K562 (cell line): ENCODE measurements at regions not wholly inside any gene's neighbourhood (a gene's known extent, or its start where the extent isn't known, plus 50 kb on each side); places are given as distances from the start of the nearest gene placed in this dataset.

Source experiments
- ATAC-seq: fragments of 200-7000 bp; cut with Tn5 transposase; 3 replicates; pipeline ENCODE4 v1.9.1; 2020; ENCODE audit warnings: moderate library complexity
- BruUV-seq: library from RNA; stranded (reverse); fragments of 400-500 nt; replicated peaks from 2 replicates; lab custom pipeline; 2021; lab: Mats Ljungman, UMichigan
- CTCF ChIA-PET: fragments of 300-600 bp; formaldehyde crosslinking; extraction: SDS; loops from one replicate; lab custom pipeline; 2021; ENCODE audit warnings: low intra/inter-chr PET ratio; lab: Yijun Ruan, JAX
- POLR2A ChIA-PET: fragments of 300-600, 350-650 bp; sonication (Branson Sonifier 250); formaldehyde crosslinking; extraction: SDS; loops from one replicate; lab custom pipeline; 2021; ENCODE audit warnings: antibody characterized with exemption, inconsistent platforms; lab: Yijun Ruan, JAX
- DNase-seq, 4 experiments: peaks; one replicate each; pipeline versions ENCODE4 v3.0.0 to v3.0.0-alpha.2; 2011 to 2018; ENCODE audit warnings: low spot score in 3 of 4, mixed read lengths in 3 of 4; ENCODE audit errors: extremely low read depth in 1 of 4
- FAIRE-seq: peaks from 2 replicates; lab custom pipeline; 2011; peaks lifted over from hg19 to GRCh38; lab: Jason Lieb, UNC
- H2AFZ ChIP-seq: 2 replicates; pipeline ENCODE4 v1.6.0; 2011; ENCODE audit warnings: low read depth, low read length, control low read depth, inconsistent platforms
- H3K27ac ChIP-seq: fragments of 200-600 bp; 3 replicates; pipeline ENCODE4 v1.8.0; 2011; ENCODE audit warnings: low read depth, mild to moderate bottlenecking, control low read depth, inconsistent platforms, low read length, moderate library complexity, mixed read lengths; ENCODE audit errors: extremely low read depth
- H3K27me3 ChIP-seq, 2 experiments: fragments of 300-600 bp in 1 of 2; 2 replicates in 1 of 2; 3 replicates in 1 of 2; pipeline versions ENCODE4 v1.6.0 to v1.8.0; 2011; ENCODE audit warnings: inconsistent platforms in 2 of 2, low read length in 2 of 2, mild to moderate bottlenecking in 1 of 2, mixed read lengths in 1 of 2, moderate library complexity in 1 of 2; ENCODE audit not compliant: control insufficient read depth in 2 of 2, insufficient read depth in 2 of 2
- H3K36me3 ChIP-seq: fragments of 300-600 bp; 3 replicates; pipeline ENCODE4 v1.8.0; 2011; ENCODE audit warnings: mild to moderate bottlenecking, low read length, inconsistent platforms; ENCODE audit not compliant: control insufficient read depth, insufficient read depth
- H3K4me1 ChIP-seq, 2 experiments: fragments of 200-600 bp in 1 of 2; replicated peaks in 1 of 2; 2 replicates in 1 of 2; 3 replicates in 1 of 2; pipeline versions ENCODE4 v1.5.1 to v1.8.0; 2011; ENCODE audit warnings: inconsistent platforms in 2 of 2, low read length in 2 of 2, mild to moderate bottlenecking in 1 of 2, mixed read lengths in 1 of 2, moderate library complexity in 1 of 2; ENCODE audit not compliant: control insufficient read depth in 2 of 2, insufficient read depth in 2 of 2
- H3K4me2 ChIP-seq: 2 replicates; pipeline ENCODE4 v1.6.1; 2011; ENCODE audit warnings: low read length, control low read depth, inconsistent platforms, mixed read lengths; ENCODE audit not compliant: insufficient read depth
- H3K4me3 ChIP-seq: fragments of 200-600 bp; sonication (generic), shearing (Covaris generic); 2 replicates; pipeline ENCODE4 v1.5.1; 2016; ENCODE audit warnings: control low read depth, inconsistent platforms
- H3K79me2 ChIP-seq: fragments of 200-600 bp; 3 replicates; pipeline ENCODE4 v1.8.0; 2011; ENCODE audit warnings: low read length, inconsistent platforms; ENCODE audit not compliant: control insufficient read depth, insufficient read depth
- H3K9ac ChIP-seq, 2 experiments: 2 replicates each; pipeline versions ENCODE4 v1.6.0 to v1.6.1; 2011; ENCODE audit warnings: low read depth in 2 of 2, low read length in 2 of 2, control low read depth in 1 of 2, inconsistent platforms in 1 of 2, mild to moderate bottlenecking in 1 of 2, mixed read lengths in 1 of 2; ENCODE audit not compliant: insufficient read depth in 1 of 2
- H3K9me1 ChIP-seq: one replicate; pipeline ENCODE4 v1.6.0; 2011; ENCODE audit warnings: inconsistent platforms, mild to moderate bottlenecking, low read length, moderate library complexity; ENCODE audit not compliant: control insufficient read depth, insufficient read depth
- H3K9me3 ChIP-seq: replicated peaks from 2 replicates; pipeline ENCODE4 v1.5.1; 2011; ENCODE audit warnings: low read depth, low read length, inconsistent platforms; ENCODE audit not compliant: control insufficient read depth, insufficient read depth
- H4K20me1 ChIP-seq: replicated peaks from 2 replicates; pipeline ENCODE4 v1.6.1; 2011; ENCODE audit warnings: low read length, inconsistent platforms, mixed read lengths; ENCODE audit not compliant: control insufficient read depth, insufficient read depth
- ARNT ChIP-seq, 2 experiments: fragments of 450-650 bp; IDR thresholded peaks; 2 replicates each; pipeline ENCODE4 v1.6.1; 2016; ENCODE audit warnings: mild to moderate bottlenecking in 1 of 2
- CAMTA2 ChIP-seq: fragments of 250-450 bp; sonication (Bioruptor Pico); conservative IDR thresholded peaks from 2 replicates; pipeline ENCODE4 v1.5.1; 2022
- KLF1 ChIP-seq: fragments of 450-650 bp; IDR thresholded peaks from 2 replicates; pipeline ENCODE4 v1.6.1; 2016; ENCODE audit warnings: missing genetic modification characterization, missing compliant biosample characterization
- MTA3 ChIP-seq: fragments of 450-650 bp; formaldehyde crosslinking; IDR thresholded peaks from 2 replicates; pipeline ENCODE4 v1.6.1; 2017; ENCODE audit warnings: mild to moderate bottlenecking, borderline replicate concordance
- NCOA1 ChIP-seq: fragments of 450-650 bp; IDR thresholded peaks from 2 replicates; pipeline ENCODE4 v1.6.1; 2016; ENCODE audit warnings: low read depth
- PTRF ChIP-seq: fragments of 450-650 bp; IDR thresholded peaks from 2 replicates; pipeline ENCODE4 v1.6.1; 2016; ENCODE audit warnings: mild to moderate bottlenecking, missing genetic modification characterization, missing compliant biosample characterization
- SREBF2 ChIP-seq: sonication (generic); formaldehyde crosslinking; IDR thresholded peaks from 2 replicates; pipeline ENCODE4 v1.4.0; 2020; ENCODE audit warnings: mild to moderate bottlenecking, missing genetic modification reagents
- SRF ChIP-seq, 2 experiments: fragments of 250-450, 450-650 bp in 1 of 2; sonication (Bioruptor Pico) in 1 of 2; sonication (generic) in 1 of 2; formaldehyde crosslinking; IDR thresholded peaks; 2 replicates each; pipeline versions ENCODE4 v1.5.0 to v1.5.1; 2020 to 2022; ENCODE audit warnings: mild to moderate bottlenecking in 1 of 2, missing genetic modification reagents in 1 of 2
- TARDBP ChIP-seq: fragments of 450-650 bp; IDR thresholded peaks from 2 replicates; pipeline ENCODE4 v1.6.1; 2016
- ZNF316 ChIP-seq: fragments of 450-650 bp; IDR thresholded peaks from 2 replicates; pipeline ENCODE4 v1.6.1; 2016
- ZNF79 ChIP-seq: fragments of 250-450 bp; sonication (Bioruptor Pico); IDR thresholded peaks from 2 replicates; pipeline ENCODE4 v1.4.0; 2020; ENCODE audit warnings: low read depth, mild to moderate bottlenecking, moderate library complexity
- WGBS: fragments of 100-300 bp; shearing (Covaris generic); methylation state at CpG from one replicate; pipeline ENCODE4 v1.1.6; 2016; ENCODE audit warnings: low coverage, mixed read lengths; ENCODE audit not compliant: insufficient coverage; ENCODE audit errors: missing lambda C conversion rate; 5-methylcytosine and 5-hydroxymethylcytosine counted together
- in situ Hi-C: fragments of 300-500 bp; cut with MboI; formaldehyde crosslinking; loops from 4 replicates; pipeline ENCODE4 v1.15.0; 2018; ENCODE audit warnings: inconsistent platforms, mixed read lengths
- intact Hi-C: fragments of 100-400 bp; cut with micrococcal nuclease; formaldehyde crosslinking; loops from 2 replicates; pipeline ENCODE4 v1.14.2; 2022

- intact Hi-C loops, result no loop called here
- H4K20me1 ChIP-seq, result no peaks in the 10 kb centered on the region
- in situ Hi-C loops, result no loop called here
- DNase-seq (no peak), ATAC-seq (no peak), FAIRE-seq (no peak)
- BruUV-seq, result no TSS peak
- H3K9me1 ChIP-seq, result no peaks in the 10 kb centered on the region
- no peaks in the 10 kb centered on the region for H3K9me3 ChIP-seq
- ChIA-PET POLR2A (no interaction called here), CTCF (no interaction called here)
- no peaks in the 10 kb centered on the region for H3K79me2 ChIP-seq
- H3K9ac ChIP-seq, result no peak overlapping the region
- WGBS, result under 1% methylated on average over 10 of the region's 10 CpGs
- no peaks in the 10 kb centered on the region; a peak in 1 of 5 replicates for H3K27me3 ChIP-seq
- no peak overlapping the region for H2AFZ ChIP-seq
- TF ChIP-seq SRF (CRISPR knock-in tag; IDR thresholded peaks at IDR 0.05) (no peak), PTRF (tag) (no peak), ZNF79 (CRISPR knock-in tag) (no peak), ZNF316 (no peak), ARNT (IDR thresholded peaks at IDR 0.05) (no peak), MTA3 (no peak)
- H3K4me2 ChIP-seq, result no peak overlapping the region
- H3K36me3 ChIP-seq, result no peaks in the 10 kb centered on the region
- H3K4me3 ChIP-seq, result no peak overlapping the region
- H3K27ac ChIP-seq, result no peak overlapping the region
- peaks cover 0 to 8% of the 10 kb centered on the region in 2 experiments; a peak in 2 of 5 replicates for H3K4me1 ChIP-seq
Measured at GRCh38 chr22:48091656-48092223, 1329.3 kb downstream of the TBC1D22A start.

- H3K4me1 ChIP-seq, result peaks cover 0 to 8% of the 10 kb centered on the region in 2 experiments; a peak in 2 of 5 replicates
- BruUV-seq, result no TSS peak
- H3K36me3 ChIP-seq, result no peaks in the 10 kb centered on the region
- no peak for FAIRE-seq
- WGBS, result 1% methylated on average over 9 of the region's 11 CpGs
- ATAC-seq, result no peak
- intact Hi-C loops (no loop called here), in situ Hi-C loops (no loop called here)
- no peak overlapping the region for H3K27ac ChIP-seq
- ChIA-PET POLR2A (no interaction called here), CTCF (no interaction called here)
- H3K27me3 ChIP-seq, result no peaks in the 10 kb centered on the region; a peak in 1 of 5 replicates
- no peaks in the 10 kb centered on the region for H3K79me2 ChIP-seq
- H4K20me1 ChIP-seq, result no peaks in the 10 kb centered on the region
- H3K9me1 ChIP-seq, result no peaks in the 10 kb centered on the region
- H3K4me2 ChIP-seq, result no peak overlapping the region
- H3K4me3 ChIP-seq, result no peak overlapping the region
- H3K9ac ChIP-seq, result no peak overlapping the region
- H2AFZ ChIP-seq, result no peak overlapping the region
- TF ChIP-seq NCOA1 (no peak), SREBF2 (no peak), KLF1 (tag) (no peak), CAMTA2 (CRISPR knock-in tag) (no peak), TARDBP (no peak)
- H3K9me3 ChIP-seq, result no peaks in the 10 kb centered on the region
- no peak for DNase-seq
Measured at GRCh38 chr22:48091060-48091650, 1328.7 kb downstream of the TBC1D22A start.
